ENCODE measurements at regions not wholly inside any gene's neighbourhood (a gene's known extent, or its start where the extent isn't known, plus 50 kb on each side); places are given as distances from the start of the nearest gene placed in this dataset.
A peak's percentile ranks its signal among the peaks of the same experiment; 100 is the strongest.

GRCh38 chr1:4174291-4175200 is 274.5 kb upstream of the C1orf174 start:
- TF ChIP-seq, protein P1, sequence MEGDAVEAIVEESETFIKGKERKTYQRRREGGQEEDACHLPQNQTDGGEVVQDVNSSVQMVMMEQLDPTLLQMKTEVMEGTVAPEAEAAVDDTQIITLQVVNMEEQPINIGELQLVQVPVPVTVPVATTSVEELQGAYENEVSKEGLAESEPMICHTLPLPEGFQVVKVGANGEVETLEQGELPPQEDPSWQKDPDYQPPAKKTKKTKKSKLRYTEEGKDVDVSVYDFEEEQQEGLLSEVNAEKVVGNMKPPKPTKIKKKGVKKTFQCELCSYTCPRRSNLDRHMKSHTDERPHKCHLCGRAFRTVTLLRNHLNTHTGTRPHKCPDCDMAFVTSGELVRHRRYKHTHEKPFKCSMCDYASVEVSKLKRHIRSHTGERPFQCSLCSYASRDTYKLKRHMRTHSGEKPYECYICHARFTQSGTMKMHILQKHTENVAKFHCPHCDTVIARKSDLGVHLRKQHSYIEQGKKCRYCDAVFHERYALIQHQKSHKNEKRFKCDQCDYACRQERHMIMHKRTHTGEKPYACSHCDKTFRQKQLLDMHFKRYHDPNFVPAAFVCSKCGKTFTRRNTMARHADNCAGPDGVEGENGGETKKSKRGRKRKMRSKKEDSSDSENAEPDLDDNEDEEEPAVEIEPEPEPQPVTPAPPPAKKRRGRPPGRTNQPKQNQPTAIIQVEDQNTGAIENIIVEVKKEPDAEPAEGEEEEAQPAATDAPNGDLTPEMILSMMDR (IDR thresholded peaks at IDR 0.05; ENCODE audit: extremely low read depth, insufficient read depth, missing control alignments), result no peak
- in situ Hi-C loops (cut with MboI; ENCODE audit: low pct_unique_long_range_greater_than_20kb, low sequenced_read_pairs, unreplicated experiment), result no loop called here
- DNase-seq (ENCODE audit: low spot score), result peak; percentile 6

DNA sequence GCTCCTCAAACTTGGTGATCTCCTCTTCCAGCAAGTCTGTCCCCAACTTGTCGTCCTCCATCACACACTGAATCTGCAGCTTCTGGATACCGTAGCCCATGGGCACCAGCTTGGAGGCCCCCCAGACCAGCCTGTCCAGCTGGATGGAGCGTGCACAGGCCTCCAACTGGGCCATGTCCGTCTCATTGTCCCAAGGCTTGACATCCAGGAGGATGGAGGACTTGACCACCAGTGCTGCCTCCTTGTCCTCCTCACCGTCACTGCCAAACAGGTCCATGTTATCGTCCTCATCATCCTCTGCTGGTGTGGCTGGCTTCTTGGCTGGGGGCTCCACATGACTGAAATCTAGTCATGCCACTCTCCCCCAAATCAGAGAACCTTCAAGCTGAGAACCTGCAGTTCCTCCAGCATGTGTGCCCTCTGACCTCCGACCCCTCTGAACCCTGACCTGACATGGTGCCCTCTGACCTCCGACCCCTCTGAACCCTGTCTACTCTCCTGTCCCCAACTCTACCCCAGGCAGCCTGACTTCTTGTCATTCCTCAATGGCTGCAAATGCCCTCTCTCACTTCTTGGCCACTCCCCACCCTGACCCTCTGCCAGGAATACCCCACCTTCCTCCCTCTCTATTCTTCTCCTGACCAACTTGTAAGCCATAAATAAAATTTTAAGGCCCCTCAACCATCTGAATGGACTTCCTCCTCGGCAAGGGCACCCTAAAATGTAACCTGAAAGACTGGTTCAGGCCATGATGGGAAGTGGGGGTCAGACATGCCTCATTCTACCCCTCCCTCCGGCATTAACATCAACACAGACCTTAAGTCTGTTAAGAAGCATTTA is 275.7 kb upstream of the C1orf174 start:
- no peak for DNase-seq (ENCODE audit: low spot score)
- in situ Hi-C loops (cut with MboI; ENCODE audit: low pct_unique_long_range_greater_than_20kb, low sequenced_read_pairs, unreplicated experiment), result no loop called here
- TF ChIP-seq, protein P1 (IDR thresholded peaks at IDR 0.05; ENCODE audit: extremely low read depth, insufficient read depth, missing control alignments), result no peak

DNA sequence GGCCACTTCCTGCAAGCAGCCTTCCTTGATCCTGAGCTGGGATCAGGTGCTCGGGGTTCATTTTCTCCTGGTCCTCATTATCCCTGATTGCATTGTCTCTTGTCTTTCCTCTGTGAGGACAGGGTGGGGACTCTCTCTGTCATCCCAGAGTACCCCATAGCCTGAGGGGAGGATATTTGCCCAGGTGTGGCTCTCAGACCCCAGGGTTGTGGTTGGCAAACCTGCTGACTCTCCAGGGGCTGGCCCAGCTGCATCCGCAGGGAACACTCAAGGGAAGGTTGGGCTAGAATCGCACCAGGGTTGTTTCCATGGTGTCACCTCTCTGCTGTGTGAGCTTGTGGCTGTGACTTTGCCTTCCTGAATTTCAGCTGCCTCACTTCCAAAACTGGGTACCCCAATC is 276.8 kb upstream of the C1orf174 start:
- in situ Hi-C loops (cut with MboI; ENCODE audit: low pct_unique_long_range_greater_than_20kb, low sequenced_read_pairs, unreplicated experiment), result no loop called here
- TF ChIP-seq, protein P1 (IDR thresholded peaks at IDR 0.05; ENCODE audit: extremely low read depth, insufficient read depth, missing control alignments), result no peak
- no peak for DNase-seq (ENCODE audit: low spot score)

DNA sequence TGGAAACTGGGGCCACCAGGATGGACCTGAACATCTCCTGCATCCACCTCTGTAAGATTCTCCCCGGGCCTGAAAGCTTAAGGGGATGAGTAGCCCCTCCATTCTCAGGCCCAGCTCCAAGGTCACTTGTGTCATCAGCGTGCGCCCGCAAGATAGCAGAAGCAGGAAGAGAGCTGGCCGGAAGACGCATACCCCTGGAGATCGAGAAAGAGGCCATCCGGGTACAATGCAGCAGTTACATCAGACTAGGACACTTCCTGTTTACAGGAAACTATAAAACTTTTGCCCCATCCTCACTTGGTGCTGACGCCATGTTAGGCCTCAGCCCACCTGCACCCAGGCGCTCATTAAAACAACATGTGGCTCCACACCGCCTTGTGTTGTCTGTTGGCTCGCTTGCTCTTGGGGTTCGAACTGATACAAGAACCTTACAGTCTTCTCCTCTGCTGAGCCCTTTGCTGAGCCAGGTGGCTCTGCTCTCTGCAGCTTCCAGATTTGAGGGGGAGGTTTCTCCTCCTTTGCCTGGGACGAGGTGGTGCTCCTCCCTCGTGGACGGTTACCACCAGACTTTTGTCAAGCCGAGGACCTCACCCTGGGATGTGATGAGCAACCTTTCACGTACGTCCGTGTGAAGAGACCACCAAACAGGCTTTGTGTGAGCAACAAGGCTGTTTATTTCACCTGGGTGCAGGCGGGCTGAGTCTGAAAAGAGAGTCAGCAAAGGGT is 277.5 kb upstream of the C1orf174 start:
- TF ChIP-seq, protein P1 (IDR thresholded peaks at IDR 0.05; ENCODE audit: extremely low read depth, insufficient read depth, missing control alignments), result no peak
- in situ Hi-C loops (cut with MboI; ENCODE audit: low pct_unique_long_range_greater_than_20kb, low sequenced_read_pairs, unreplicated experiment), result no loop called here
- DNase-seq (ENCODE audit: low spot score), result no peak

GRCh38 chr1:4178501-4179113 is 278.5 kb upstream of the C1orf174 start:
- DNase-seq (ENCODE audit: low spot score), result no peak
- TF ChIP-seq, protein P1 (IDR thresholded peaks at IDR 0.05; ENCODE audit: extremely low read depth, insufficient read depth, missing control alignments), result no peak
- in situ Hi-C loops (cut with MboI; ENCODE audit: low pct_unique_long_range_greater_than_20kb, low sequenced_read_pairs, unreplicated experiment), result no loop called here
